GM18909 (cell line): ENCODE measurements at regions not wholly inside any gene's neighbourhood (a gene's known extent, or its start where the extent isn't known, plus 50 kb on each side); places are given as distances from the start of the nearest gene placed in this dataset.

ENCODE experiments used
- ATAC-seq: cut with Tn5 transposase; IDR thresholded peaks from one replicate; pipeline ENCODE4 v1.9.1; 2021; ENCODE audit warnings: mild to moderate bottlenecking; ENCODE audit not compliant: unreplicated experiment, poor library complexity

DNA sequence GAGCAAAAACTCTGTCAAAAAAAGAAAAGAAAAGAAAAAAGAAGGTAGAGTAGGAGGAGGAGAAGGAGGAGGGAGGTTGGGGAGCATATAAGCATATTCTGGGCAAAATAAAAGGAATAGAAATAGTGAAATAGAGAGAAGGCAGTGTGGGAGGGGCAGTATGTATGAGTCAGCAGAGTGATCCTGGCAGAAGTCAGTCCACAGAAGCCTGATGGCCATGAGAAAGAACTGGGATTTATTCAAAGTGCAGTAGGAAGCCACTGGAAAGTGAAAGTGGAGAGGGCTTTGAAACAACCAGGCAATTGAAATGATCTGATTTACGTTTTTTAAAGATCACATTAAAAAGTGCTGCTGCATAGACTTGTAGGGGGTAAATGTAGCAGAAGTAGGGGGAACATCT lies 368.6 kb upstream of the USP15 start:
- no peak for ATAC-seq

DNA sequence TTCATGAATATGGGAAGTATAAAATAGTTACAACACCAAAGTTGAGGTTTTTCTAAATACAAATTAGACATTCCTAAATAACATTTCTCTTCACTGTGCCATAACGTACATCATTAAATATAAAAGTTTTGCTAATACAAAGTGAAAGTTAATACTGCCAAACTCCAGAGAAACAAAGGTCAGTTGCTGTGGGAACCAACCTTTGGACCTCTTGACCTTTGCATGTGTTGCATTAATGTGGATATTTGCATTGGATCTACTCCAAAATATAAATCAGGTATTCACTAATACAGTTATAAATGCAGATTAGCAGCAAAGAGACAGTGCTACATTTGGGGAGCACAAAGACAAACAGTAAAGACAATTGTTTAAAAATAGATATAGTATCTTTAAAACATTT lies 366.0 kb upstream of the USP15 start:
- ATAC-seq = no peak

DNA sequence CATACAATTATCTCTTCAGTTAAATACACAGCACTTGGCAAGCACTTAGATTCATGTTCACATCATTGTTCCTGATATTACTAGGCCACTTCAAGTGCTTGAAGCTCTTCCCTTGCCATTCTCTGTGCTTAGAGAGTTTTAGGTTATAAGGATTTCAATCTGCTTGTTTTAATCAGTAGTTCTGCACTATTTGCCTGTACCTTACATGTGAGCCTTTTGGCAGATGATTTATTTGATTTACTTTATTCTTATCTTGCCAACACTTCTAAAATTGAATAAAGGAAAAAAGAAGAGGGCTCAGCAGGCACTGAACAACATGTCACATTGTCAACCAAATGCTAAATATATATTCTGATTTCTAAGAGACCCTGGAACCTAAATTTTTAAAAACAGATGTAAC lies 363.8 kb upstream of the USP15 start:
- ATAC-seq = no peak

DNA sequence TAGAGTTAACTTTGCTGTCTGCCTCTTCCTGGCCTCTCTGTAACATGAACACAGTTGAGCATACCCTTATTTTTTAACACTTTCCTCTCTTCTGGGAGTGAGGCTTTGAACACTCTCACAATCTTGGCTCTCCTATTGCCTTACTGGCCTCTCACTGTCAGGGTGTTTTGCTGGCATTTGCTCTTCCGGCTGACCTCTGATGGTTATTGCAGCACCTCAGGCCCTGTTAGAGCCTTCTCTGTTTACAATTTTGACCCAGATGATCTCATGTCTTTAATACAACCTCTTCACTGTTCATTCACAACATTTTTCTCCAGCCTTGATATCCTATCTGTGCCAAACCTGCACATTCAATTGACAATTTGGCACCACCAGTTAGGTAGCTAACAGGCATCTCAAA lies 357.8 kb upstream of the USP15 start:
- ATAC-seq = no peak

DNA sequence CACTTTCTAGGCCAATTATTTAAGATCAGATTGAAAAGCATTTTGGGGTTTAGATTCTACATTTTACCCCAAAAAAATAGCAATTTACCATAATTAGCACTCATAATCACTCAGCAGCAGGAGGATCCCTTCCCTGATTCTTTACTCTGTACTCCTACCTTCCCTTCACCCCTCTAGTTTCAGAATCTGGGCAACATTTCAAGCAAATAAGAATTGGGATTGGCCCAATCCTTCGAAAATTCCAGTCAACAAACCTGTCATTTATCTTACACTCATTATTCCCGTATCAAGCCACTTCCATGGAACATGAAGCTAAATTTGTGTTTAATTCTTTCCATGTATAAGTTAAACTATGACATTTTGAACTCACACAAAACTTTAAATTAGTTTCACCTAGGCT lies 349.1 kb upstream of the USP15 start:
- ATAC-seq = no peak

DNA sequence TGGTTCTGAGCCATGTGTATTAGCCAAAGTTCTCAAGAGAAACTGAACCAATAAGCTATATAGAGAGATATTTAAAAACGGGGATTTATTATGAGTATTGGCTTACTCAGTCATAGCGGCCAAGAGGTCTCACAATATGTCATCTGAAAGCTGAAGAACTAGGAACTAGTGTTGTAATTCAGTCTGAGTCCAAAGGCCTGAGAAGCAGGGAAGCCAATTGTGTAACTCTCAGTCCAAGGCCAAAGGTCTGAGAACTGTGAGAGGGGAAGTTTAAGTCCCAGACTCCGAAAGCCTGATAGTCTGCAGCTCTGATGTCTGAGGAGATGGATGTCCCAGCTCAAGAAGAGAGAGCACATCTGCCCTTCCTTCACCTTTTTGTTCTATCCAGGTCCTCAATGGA lies 344.8 kb upstream of the USP15 start:
- ATAC-seq = no peak

DNA sequence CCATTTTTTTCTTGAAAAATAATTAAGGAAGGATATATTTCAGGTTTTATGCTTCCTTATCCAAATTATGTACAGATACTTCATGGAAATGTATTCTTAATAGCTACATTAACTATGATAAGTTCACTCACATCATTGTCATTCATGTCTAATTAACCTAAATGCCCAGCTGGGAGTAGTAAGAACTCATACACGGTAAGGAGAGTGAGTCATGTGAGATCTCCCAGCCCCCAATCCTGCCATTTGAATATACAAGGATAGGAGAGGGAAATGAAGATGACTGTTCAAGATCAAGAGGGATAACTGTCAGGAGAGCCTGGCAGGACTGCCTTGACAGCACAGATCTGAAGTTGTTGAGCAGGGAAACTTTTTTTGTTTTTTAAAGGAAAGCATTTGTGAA lies 343.4 kb upstream of the USP15 start:
- ATAC-seq = no peak

DNA sequence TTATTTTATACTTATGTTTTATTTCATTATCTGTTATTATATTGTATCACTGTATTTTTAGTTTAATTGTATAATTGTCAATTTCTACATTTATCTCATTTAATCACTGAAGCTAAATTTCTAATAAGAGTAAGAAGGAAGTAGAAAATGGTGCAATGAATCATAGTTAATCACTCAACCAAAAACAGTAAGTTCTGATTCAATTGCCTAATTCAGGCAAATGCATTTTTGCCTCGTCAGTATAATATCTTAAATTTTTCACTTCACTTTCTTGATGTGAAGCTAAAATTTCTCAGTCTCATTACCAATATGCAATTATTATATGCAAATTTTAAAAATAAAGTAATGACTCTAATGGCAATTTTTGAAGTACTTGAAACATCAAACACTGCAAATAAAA lies 340.5 kb upstream of the USP15 start:
- ATAC-seq = no peak

DNA sequence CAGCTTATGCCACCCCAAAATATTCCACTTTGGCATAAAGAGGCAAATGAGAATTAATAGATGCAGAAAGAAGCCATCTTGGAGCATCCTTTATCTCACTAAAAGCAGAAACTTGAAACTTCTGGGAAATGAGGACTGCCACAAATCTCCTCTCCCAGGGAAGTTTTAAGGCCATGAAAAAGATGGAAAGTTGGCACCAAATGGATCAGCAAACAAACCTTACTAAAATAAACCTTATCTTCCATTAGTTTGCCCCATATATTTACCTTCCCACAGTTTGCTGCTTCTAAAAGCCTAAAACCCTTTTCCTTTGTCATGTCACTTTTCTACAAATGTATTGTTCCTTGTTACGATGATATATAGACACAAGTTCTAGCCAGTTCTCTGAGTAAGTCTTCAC lies 340.0 kb upstream of the USP15 start:
- ATAC-seq = no peak

DNA sequence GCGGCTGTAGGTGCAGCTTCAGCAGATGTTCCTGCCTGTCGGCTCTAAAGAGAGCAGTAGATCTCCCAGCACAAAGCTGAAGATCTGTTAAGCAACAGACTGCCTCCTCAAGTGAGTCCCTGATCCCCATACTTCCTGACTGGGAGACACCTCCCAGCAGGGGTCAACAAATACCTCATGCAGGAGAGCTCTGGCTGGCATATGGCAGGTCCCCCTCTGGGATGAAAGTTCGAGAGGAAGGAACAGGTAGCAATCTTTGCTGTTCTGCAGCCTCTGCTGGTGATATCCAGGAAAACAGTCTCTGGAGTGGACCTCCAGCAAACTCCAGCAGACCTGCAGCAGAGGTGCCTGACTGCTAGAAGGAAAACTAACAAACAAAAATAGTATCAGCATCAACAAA lies 337.1 kb upstream of the USP15 start:
- no peak for ATAC-seq

DNA sequence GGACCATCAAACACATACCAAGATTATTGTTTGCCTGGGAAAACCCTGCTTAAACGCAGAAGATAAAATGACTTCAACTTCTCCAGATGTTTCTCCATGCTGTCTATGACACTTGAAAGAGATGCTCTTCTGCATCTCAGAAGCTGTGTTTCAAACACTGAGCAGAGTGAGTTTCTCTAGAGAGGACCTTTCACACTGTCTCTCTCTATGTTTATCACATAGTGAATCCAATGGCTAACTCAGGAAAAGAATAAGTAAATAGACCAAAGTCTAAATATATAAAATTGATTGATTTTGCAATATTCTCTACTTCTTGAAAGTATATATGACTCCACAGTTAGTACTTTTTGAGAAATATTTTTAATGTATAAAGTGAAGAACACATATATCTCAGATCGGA lies 325.6 kb upstream of the USP15 start:
- no peak for ATAC-seq

DNA sequence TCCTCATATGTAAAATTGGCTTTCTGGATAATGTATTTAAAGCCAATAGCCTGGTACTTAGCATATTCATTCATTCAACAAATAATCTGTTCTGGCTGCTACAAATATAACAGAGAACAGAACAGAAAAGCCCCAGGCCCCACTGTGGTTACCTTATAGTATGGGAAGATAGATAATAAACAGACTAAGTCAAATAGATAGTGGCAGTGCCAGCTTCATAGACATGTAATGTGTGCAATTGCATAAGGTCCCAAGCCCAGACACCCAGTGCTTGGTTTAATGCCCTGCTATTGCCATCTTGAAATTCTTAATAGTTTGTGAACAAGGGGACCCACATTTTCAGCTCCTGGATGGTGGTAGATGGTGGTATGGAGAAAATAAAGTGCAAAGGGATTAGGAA lies 320.2 kb upstream of the USP15 start:
- ATAC-seq = no peak

DNA sequence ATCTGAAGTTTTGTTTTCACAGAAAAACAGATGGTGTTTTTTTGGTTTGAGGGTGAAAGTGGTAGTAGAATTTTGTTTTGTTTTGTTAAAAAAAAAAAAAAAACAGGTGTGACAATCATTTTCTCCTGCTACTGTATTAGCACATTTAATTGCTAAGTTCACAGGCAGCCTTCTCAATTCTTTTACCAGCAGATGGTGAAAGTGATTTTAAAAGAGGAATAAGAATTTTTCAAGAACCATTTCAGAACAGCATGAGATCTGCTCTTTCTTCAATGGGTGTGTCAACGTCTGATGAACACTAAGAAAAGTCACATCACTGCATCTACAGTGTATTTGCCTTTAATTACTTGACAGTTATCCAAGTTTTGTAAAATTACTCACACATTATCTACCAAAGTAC lies 303.7 kb upstream of the USP15 start:
- ATAC-seq = no peak

DNA sequence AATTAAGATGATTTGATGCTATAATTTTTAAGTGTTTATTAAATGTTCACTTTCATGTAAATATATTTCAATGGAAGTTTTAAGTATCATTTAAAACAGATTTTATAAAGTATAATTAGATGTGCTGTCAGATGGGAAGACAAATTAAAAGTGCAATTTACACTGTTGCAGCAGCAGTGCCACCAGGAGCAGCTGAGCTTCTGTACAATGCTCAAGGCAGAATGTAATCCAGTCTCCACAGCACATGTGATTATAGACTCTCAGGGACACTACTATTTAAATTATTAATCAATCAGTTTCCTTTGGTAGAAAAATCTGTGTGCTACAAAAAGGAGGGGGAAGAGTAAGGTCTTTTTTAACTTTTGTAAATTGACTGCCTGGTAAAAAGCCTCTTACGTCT lies 285.7 kb upstream of the USP15 start:
- ATAC-seq = no peak

DNA sequence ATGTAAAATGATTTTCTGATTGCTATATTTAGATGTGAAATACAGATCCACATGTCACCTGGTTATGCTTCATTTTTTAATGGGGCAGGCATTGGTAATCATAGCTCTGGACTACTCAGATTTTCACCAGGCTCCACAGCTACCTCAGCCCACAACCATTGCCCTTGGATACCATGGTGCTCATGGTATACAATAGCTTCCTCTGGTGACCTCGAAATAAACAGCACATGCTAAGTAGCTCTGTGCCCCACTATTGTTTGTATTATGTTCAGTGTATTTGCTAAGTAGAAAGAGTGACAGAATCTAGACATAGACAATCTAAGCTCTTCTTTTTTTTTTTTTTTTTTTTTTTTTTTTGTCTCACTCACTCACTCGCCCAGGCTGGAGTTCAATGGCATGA lies 274.4 kb upstream of the USP15 start:
- ATAC-seq = no peak

DNA sequence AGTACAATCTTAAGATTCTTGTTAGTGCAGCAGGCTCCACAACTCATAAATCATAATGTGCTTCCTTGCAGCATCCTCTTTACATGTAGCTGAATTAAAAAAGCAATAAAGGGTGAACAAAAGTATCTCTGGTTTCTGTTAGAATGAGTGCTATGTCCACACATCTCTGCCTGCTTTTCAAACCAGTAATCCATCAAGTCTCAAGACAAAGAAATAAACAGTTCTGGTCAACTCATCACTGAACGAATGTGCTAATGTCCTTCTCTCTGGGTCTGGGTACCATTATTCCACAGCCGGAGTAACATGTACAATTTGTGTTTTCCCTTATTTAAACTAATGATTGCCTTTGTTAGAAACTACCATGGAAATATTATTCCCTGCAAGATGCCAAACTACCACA lies 273.0 kb upstream of the USP15 start:
- no peak for ATAC-seq

DNA sequence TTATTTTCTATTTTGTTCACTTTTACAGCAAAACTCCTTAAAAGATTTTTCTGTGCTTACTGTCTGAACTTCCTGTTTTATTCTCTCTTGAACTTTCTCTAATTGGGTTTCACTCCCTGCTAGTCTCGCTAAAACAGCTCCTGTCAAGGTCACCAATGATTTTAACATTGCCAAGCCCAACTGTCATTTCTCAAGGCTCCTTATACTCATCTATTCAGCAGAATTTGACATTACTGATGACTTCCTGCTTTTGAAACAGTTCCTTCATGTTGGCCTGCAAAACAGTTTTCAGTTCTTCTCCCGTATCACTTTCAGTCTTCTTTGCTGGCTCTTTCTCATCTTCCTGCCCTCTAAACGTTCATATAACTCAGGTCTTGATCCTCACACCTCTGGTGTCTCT lies 268.5 kb upstream of the USP15 start:
- ATAC-seq = no peak

DNA sequence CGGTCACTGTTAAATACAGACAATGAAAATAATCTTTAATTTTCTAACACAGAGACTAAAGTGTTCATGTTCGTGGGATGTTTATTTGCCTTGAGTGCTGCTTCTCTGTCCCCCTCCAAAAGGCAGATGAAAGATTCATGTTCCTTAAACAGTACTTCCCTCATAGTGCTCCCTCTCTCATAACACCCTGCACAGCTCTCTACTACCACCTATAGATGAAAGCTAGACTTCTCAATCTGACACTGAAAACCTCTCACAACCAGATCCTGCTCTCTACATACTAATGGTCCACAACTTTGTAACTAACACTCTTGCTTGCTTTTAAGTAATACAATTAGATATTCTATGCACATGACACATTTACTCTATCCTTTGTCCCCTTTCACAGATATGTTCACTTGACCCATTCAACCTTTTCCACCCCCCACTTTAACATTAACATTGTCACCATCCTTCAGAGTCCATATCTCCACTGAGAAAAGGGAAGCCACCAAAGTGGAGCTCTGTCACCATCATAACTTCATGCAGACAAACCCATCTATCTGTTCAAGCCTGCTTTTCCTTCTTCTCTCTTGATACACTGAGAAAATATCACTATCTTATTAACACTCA lies 266.4 kb upstream of the USP15 start:
- ATAC-seq = peak; percentile 80

DNA sequence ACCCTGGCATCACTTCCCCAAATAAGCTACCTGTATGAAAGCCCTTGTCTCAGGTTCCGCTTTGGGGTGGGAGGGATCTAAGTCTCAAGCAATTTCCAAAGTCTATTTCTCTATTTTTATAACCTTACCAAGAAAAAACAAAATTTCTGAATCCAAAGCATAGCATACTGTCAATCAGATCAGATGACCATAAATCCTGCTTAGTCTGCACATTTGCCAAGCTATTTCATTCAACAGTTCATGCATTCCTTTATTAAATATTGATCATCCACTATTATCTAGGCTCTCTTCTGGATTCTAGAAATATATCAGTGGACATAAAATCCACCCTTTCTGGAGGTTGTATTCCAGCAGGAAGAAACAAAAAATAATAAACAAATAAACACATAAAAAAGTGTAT lies 263.5 kb upstream of the USP15 start:
- ATAC-seq = no peak

DNA sequence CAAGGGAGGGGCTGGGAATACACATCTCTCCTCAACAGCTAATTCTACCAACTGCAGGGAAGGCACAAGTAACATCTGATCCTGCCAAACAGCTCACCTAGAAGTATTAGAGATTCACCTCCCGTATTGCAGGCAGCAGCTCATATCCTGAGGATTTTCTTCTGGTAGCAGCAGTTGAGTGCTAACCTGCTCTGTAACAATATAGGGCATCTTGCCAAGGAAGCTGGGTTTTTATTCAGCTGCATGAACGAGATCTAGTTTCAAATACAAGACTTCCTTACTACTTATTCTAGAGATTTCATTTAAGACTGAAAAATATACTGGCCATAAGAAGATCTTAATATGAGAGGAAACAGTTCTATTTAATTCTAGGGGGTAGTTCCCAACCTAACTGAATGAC lies 261.4 kb upstream of the USP15 start:
- ATAC-seq = no peak

DNA sequence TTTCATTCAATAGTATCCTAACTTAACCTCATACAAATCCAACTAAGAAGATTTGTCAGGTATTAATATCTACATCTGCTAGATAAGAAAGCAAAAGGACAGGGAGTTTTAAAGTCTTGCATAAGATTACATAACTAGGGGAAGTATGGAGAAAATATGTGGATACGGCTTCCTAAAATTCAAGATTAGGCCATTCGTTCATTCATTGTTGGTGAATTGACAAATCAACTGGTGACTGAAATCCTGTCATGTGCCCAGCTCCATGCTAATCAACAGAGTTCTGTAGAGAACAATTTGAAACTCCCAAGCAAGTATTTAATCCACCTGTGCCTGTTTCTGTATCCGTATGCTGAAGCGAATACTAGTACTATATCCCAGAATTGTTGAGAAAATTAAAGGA lies 260.9 kb upstream of the USP15 start:
- no peak for ATAC-seq

DNA sequence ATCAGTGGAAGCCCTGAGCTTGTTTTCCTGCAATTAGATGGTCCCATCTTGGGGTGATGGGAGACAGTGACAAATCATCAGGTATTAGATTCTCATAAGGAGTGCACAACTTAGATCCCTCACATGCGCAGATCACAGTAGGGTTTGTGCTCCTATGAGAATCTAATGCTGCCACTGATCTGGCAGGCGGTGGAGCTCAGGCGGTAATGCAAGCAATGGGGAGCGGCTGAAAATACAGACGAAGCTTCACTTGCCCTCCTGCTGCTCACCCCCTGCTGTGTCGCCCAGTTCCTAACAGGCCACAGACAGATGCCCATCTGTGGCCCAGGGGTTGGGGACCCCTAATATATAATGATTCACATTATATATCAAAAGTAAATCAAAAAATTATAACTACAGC lies 258.8 kb upstream of the USP15 start:
- no peak for ATAC-seq

DNA sequence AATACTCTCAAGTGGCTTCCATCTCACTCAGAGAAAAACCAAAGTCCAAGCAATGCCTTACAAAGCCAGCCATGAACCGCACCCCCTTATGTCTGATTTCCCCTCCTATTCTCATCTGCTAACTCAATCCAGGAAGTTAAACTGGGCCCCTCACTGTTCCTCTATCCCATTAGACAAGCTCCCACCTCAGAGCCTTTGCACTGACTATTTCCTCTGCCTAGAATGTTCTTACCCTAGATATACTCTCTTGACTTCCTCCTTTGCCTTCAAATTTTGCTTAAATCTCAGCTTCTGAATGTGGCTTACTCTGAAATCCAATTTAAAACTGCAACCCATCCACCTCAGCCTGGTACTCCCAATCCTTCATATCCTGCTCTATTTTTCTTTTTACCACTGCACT lies 257.0 kb upstream of the USP15 start:
- no peak for ATAC-seq
